ENCODE measurements at regions not wholly inside any gene's neighbourhood (a gene's known extent, or its start where the extent isn't known, plus 50 kb on each side); places are given as distances from the start of the nearest gene placed in this dataset.
"Not testable (repeated sequence)": the region's sequence is repeated elsewhere in the genome, so short reads cannot be mapped to it uniquely, and the experiment has no call there.

GRCh38 chr1:47491341-47491753 is 53.5 kb downstream of the FOXD2 start:
- no peak for DNase-seq

- DNase-seq = no peak
Measured at GRCh38 chr1:47495176-47495713, 57.4 kb downstream of the FOXD2 start.

- no peak for DNase-seq
Measured at GRCh38 chr1:47498551-47498950, 60.7 kb downstream of the FOXD2 start.

DNA sequence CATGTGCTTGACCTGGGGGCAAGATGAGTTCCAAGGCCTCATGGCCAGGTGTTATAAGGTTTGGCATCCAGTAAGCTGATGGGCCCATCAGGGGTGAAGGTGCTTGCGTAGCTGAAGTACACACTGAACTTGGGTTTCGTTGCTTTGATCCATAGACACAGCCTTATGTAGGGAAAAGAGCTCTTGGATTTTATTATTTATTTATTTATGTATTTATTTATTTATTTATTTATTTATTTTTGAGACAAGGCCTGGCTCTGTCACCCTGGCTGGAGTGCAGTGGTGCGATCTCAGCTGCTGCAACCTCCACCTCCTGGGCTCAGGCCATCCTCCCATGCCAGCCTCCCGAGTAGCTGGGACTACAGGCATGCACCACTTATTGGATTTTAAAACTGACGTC is 63.2 kb downstream of the FOXD2 start:
- DNase-seq = no peak

DNA sequence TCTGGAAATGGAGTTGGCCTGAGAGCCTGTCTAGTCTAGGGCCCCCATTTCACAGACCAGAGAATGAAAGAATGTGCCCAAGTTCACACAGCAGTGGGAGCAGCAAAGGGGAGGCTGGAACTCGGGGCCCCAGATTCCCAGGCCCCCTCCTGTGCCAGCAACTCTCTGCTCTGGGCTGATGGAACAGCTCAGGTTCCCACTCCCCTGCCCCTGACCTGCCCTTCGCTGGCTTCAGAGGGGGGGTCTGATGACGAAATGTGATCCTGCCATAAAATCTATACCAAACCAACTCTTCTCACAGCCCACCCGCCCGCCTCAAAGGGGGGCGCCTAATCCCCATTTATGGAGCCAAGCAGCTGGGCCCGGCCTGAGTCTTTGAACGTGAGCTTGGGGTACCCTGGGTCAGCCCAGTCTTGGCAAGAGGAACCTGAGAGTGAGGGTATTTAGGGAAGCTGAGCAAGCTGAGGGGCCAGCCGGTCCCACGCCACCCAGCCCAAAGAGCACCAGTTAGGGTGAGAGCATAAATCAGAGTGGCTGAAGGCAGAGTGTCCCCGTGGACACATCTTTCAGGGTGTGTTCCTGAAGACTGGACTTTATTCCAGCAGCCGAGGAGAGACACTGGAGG is 65.0 kb downstream of the FOXD2 start:
- DNase-seq = no peak

- DNase-seq = not testable (repeated sequence)
Measured at GRCh38 chr1:47504840-47505239, 67.0 kb downstream of the FOXD2 start.

GRCh38 chr1:47505267-47505666 is 67.4 kb downstream of the FOXD2 start:
- no peak for DNase-seq

DNA sequence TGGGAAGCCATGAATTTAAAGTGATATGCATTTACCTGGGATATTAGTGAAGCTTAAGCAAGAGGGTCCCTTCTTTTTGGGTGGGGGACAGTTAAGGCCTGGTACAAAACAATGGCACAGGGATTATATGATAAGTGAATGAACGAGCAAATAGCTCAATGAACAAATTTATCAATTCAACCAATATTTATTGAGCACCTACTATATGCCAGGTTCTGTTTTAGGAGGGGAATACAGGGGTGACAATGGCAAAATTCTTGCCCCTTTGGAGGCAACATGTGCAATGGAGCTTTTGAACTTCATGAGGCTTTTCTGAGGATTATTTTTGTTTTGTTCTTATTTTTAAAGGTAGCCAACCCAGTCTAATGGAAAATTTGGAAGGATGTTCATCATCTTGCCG is 68.2 kb downstream of the FOXD2 start:
- no peak for DNase-seq

DNA sequence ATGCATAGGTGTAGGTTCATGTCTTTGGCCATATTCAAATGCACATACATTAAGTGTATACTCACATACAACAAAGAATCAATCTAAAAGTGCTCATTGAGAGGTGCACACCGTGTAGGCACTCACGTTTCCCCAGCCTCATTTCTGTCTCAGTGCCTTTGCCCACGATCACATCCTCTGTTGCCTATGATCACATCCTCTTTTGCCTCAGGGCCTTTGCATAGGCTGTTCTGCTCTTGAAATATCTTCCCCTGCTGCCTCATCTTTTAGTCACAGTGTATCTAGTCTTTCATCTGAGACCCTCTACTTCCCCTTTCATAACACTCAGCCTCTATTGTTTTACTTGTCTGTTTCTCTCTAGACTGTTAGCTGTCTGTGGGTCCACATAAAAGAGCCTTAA is 69.3 kb downstream of the FOXD2 start:
- no peak for DNase-seq

GRCh38 chr1:47507881-47508701 is 70.2 kb downstream of the FOXD2 start:
- DNase-seq = no peak

DNA sequence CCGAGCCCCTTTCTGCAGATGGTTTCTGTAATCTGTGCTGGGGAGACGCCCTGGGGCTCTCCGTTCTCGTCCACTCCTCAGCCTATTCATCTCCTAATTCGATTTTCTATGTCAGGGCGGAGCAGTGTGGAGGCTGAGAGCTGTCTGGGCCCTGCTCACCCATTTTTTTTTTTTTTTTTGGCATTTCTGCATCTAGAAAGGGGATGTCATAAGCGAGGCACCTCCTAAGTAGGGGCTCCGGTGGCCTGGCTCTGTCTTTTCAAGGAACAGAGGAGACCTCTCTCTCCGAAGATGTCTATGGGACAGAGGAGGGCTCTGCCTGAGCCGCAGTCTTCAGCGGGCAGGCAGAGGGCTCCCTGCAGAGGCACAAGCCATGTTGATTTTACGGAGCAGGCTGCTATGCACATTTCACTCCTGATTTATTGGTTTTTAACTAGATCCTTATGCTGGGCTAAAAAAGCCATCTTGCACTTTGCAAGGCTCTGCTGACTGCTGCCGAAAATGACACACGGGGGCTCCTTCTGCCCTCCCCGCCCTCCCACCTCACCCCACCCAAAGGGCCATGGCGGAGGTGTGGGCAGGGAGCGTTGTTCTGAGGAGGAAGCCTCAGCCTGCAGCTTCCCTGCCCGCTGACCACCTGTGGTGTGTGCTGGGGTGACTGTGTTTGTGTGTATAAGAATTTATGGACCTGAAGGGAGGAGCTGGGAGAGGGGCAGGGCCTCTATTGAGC is 71.0 kb downstream of the FOXD2 start:
- peak; percentile 36 for DNase-seq

DNA sequence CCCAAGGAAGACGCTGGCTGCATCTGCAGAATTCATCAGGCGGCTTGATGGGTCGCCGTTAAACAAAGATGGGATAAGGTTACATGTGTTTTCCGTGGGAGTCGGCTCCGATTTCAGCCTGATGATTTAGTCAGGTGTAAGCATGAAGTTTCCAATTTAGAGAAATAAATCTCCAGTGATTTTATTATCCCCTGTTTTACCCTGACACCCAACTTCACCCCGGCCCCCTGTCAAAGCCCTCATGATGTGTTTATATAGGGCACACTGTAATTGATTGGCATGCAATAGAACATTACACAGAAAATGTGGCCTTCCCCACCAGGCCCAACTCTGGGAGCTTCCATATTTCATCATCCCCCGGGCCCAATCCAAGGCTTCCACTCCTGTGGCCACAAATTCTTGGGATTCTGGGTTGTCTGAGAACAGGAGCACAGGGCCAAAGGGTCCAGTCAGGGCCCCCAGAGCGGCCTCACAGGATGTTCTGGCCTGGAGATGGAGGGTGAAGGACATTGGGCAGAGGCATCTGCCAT is 72.5 kb downstream of the FOXD2 start:
- no peak for DNase-seq

DNA sequence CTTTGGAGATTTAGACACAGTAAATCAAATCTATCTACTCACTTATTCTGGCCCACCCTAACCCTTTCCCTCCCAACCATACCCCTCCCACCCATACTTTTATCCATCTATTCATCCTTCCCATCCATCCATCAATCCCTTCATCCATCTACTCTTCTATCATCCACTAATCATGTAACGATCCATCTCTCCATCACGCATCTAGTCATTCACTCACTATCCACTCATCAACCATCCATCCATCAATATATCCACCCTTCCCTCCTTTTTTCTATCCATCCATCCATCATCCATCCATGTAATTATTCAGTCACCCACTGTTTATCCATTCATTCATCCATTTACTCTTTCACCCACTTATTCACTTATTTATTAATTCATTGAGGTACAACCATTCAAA is 74.0 kb downstream of the FOXD2 start:
- no peak for DNase-seq

DNA sequence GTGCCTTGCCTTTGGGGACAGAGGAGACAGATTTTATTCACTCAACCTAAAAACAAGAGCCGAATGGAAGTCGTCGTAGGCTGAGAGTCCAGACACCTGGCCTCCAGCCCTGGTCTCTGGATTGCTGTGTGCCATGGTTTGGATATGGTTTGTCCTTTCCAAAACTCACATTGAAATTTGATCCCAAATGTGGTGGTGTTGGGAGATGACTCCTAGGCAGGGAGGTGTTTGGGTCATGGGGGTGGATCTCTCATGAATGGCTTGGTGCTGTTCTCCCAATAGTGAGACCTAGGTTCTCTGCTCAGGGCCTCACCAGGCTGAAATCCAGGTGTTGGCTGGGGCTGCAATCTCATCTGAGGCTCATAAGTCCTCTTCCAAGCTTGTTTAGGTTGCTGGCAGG is 75.5 kb downstream of the FOXD2 start:
- no peak for DNase-seq

- DNase-seq = no peak
Measured at GRCh38 chr1:47514229-47514628, 76.4 kb downstream of the FOXD2 start.

DNA sequence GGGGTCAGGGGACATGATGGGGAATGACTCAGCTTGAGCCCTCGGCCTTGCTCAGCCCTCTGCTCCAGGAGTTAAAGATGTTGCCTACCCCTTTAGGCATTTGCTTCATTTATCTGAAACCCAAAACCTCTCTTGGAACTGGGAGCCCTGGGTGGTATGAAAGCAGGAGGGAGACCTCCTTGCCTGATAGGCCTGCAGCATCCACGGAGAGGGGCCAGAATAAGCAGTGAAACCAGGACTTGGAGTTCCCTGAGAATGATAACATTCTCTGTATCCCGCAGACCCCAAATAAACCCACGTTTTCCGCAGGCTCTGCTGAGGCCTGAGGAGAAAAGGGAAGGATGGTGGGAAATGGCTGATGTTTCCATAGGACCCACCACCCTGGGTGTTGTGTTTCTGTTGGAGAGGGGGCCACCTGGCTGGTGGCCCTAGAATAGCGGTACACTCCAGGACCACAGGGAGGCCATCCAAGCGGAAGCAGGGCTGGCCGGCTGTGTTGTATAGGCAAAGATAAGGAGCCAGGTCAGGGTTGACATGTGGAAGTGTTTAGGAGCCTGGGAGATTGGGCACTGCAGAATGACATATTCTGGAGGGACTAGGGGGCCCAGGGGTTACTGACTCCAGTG is 77.4 kb downstream of the FOXD2 start:
- DNase-seq = no peak

DNA sequence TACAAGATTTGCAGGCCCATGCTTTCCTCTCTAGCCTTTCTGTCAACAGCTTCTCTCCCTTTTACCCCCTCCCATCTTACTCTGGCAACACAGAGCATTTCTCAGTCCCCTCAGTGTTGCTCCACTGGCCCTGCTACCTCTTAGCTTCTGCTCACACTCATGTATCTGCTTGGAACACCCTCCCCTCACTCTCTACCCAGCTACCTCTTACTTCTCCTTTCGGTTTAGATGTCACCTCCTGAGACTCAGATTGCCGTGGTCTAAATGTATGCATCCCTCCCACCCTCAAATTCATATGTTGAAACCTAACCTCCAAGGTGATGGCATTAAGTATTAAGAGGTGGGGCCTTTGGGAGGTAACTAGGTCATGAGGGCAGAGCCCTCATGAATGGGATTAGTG is 80.1 kb downstream of the FOXD2 start:
- no peak for DNase-seq

GRCh38 chr1:47519491-47519890 is 81.6 kb downstream of the FOXD2 start:
- DNase-seq = no peak

- DNase-seq = no peak
Measured at GRCh38 chr1:47519971-47520370, 82.1 kb downstream of the FOXD2 start.

DNA sequence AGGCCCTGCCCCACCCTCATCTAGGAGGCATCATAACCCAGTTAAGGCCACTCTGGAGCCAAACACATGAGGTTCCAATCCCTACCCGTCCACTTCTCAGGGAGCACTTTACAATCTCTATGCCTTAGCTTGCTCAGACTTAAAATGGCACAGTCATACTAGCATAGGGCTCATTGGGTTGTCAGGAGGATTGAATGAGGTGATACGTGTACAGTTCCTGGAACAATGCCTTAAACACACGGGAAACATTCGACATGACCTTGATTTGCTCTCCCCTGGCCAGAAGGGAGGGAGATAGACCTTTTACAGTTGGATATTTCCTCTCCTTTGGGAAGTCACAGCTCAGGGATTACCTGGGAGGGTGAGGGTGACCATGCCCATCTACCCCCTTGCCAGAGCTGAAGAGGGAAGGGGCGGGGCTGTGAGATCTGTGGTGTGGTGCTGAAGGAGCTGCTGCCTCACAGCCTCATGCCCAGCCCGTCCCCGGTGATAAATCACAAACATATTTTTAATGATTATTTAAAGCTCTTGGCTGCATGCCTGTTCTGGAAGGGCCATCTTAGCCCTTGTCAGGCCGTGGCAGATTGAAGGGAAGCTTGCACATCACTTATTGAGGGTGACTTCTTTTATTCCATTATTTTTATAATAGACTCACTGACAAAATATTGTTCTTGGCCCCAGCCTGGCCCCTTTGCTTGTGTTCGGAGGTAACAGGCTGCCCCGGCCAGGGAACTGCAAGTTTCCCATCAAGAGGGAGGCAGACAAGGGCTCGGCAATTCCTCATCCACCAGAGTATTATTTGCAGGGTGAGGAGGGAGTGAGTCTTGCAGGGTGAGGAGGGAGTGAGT is 83.4 kb downstream of the FOXD2 start:
- DNase-seq = no peak

- DNase-seq = no peak
Measured at GRCh38 chr1:47522935-47523834, 85.3 kb downstream of the FOXD2 start.
